IPS-15b (cell line): ENCODE measurements at regions not wholly inside any gene's neighbourhood (a gene's known extent, or its start where the extent isn't known, plus 50 kb on each side); places are given as distances from the start of the nearest gene placed in this dataset.
"Not testable (repeated sequence)": the region's sequence is repeated elsewhere in the genome, so short reads cannot be mapped to it uniquely, and the experiment has no call there.

Source experiments
- H3K27me3 ChIP-seq: one replicate; pipeline ENCODE4 v1.6.1; 2013; ENCODE audit warnings: low read length; ENCODE audit not compliant: control insufficient read depth, insufficient read depth
- H3K36me3 ChIP-seq: one replicate; pipeline ENCODE4 v1.6.1; 2013; ENCODE audit warnings: low read length; ENCODE audit not compliant: control insufficient read depth, insufficient read depth
- H3K4me1 ChIP-seq: one replicate; pipeline ENCODE4 v1.6.1; 2013; ENCODE audit warnings: mild to moderate bottlenecking, low read length; ENCODE audit not compliant: control insufficient read depth, insufficient read depth
- H3K4me3 ChIP-seq: one replicate; pipeline ENCODE4 v1.5.1; 2013; ENCODE audit warnings: low read depth, low read length
- H3K9ac ChIP-seq: one replicate; pipeline ENCODE4 v1.6.1; 2013; ENCODE audit warnings: low read depth, mild to moderate bottlenecking, low read length
- H3K9me3 ChIP-seq: one replicate; pipeline ENCODE4 v1.6.1; 2013; ENCODE audit warnings: mild to moderate bottlenecking, low read length; ENCODE audit not compliant: control insufficient read depth, insufficient read depth

- H3K9ac ChIP-seq, H3K9me3 ChIP-seq, H3K4me1 ChIP-seq, H3K27me3 ChIP-seq, H3K36me3 ChIP-seq, H3K4me3 ChIP-seq: not testable (repeated sequence)
These were observed 199.7 kb upstream of the MOCS1 start for GRCh38 chr6:40133981-40134380.

- no peaks in the 10 kb centered on the region for H3K36me3 ChIP-seq
- no peaks in the 10 kb centered on the region for H3K9me3 ChIP-seq
- H3K4me3 ChIP-seq: no peak overlapping the region
- H3K27me3 ChIP-seq: no peaks in the 10 kb centered on the region
- H3K4me1 ChIP-seq: no peaks in the 10 kb centered on the region
- H3K9ac ChIP-seq: no peak overlapping the region
These were observed 197.4 kb upstream of the MOCS1 start for GRCh38 chr6:40131675-40132074.

- Histone ChIP-seq H3K9me3 (no peaks in the 10 kb centered on the region), H3K4me3 (no peak overlapping the region), H3K27me3 (no peaks in the 10 kb centered on the region), H3K36me3 (no peaks in the 10 kb centered on the region), H3K9ac (no peak overlapping the region), H3K4me1 (no peaks in the 10 kb centered on the region)
These were observed 193.9 kb upstream of the MOCS1 start for GRCh38 chr6:40128127-40128526.

- Histone ChIP-seq H3K4me1 (no peaks in the 10 kb centered on the region), H3K9me3 (no peaks in the 10 kb centered on the region), H3K27me3 (no peaks in the 10 kb centered on the region), H3K4me3 (no peak overlapping the region), H3K36me3 (no peaks in the 10 kb centered on the region), H3K9ac (no peak overlapping the region)
These were observed 191.6 kb upstream of the MOCS1 start for GRCh38 chr6:40125680-40126394.

- Histone ChIP-seq H3K9ac (no peak overlapping the region), H3K4me1 (no peaks in the 10 kb centered on the region), H3K4me3 (no peak overlapping the region), H3K36me3 (no peaks in the 10 kb centered on the region), H3K27me3 (no peaks in the 10 kb centered on the region), H3K9me3 (no peaks in the 10 kb centered on the region)
These were observed 190.7 kb upstream of the MOCS1 start for GRCh38 chr6:40124924-40125323.

GRCh38 chr6:40116832-40117231 lies 182.6 kb upstream of the MOCS1 start:
- peaks cover 3% of the 10 kb centered on the region for H3K27me3 ChIP-seq
- no peak overlapping the region for H3K4me3 ChIP-seq
- H3K4me1 ChIP-seq: no peaks in the 10 kb centered on the region
- no peak overlapping the region for H3K9ac ChIP-seq
- no peaks in the 10 kb centered on the region for H3K9me3 ChIP-seq
- no peaks in the 10 kb centered on the region for H3K36me3 ChIP-seq

GRCh38 chr6:40112350-40112749 lies 178.1 kb upstream of the MOCS1 start:
- Histone ChIP-seq H3K4me3 (no peak overlapping the region), H3K4me1 (no peaks in the 10 kb centered on the region), H3K9ac (no peak overlapping the region), H3K27me3 (peaks cover 3% of the 10 kb centered on the region), H3K9me3 (peaks cover 4% of the 10 kb centered on the region), H3K36me3 (no peaks in the 10 kb centered on the region)

GRCh38 chr6:40108736-40109135 lies 174.5 kb upstream of the MOCS1 start:
- no peak overlapping the region for H3K9ac ChIP-seq
- peaks cover 4% of the 10 kb centered on the region for H3K9me3 ChIP-seq
- peaks cover 3% of the 10 kb centered on the region for H3K27me3 ChIP-seq

GRCh38 chr6:40106840-40107239 lies 172.6 kb upstream of the MOCS1 start:
- H3K9me3 ChIP-seq: peaks cover 4% of the 10 kb centered on the region

More at GRCh38 chr6:40108736-40109135, 174.5 kb upstream of the MOCS1 start:
- Histone ChIP-seq H3K4me3 (no peak overlapping the region), H3K4me1 (no peaks in the 10 kb centered on the region), H3K36me3 (no peaks in the 10 kb centered on the region)

GRCh38 chr6:40098774-40099173 lies 164.5 kb upstream of the MOCS1 start:
- Histone ChIP-seq H3K9ac (no peak overlapping the region), H3K27me3 (peaks cover 3% of the 10 kb centered on the region), H3K4me3 (no peak overlapping the region), H3K9me3 (no peaks in the 10 kb centered on the region), H3K4me1 (no peaks in the 10 kb centered on the region), H3K36me3 (no peaks in the 10 kb centered on the region)

More at GRCh38 chr6:40106840-40107239, 172.6 kb upstream of the MOCS1 start:
- Histone ChIP-seq H3K36me3 (no peaks in the 10 kb centered on the region), H3K4me3 (no peak overlapping the region), H3K27me3 (no peaks in the 10 kb centered on the region), H3K9ac (no peak overlapping the region), H3K4me1 (no peaks in the 10 kb centered on the region)

GRCh38 chr6:40097590-40097989 lies 163.3 kb upstream of the MOCS1 start:
- Histone ChIP-seq H3K9ac (no peak overlapping the region), H3K36me3 (no peaks in the 10 kb centered on the region), H3K4me1 (no peaks in the 10 kb centered on the region), H3K9me3 (no peaks in the 10 kb centered on the region), H3K27me3 (peaks cover 3% of the 10 kb centered on the region), H3K4me3 (no peak overlapping the region)

- no peaks in the 10 kb centered on the region for H3K27me3 ChIP-seq
- H3K9me3 ChIP-seq: no peaks in the 10 kb centered on the region
- H3K36me3 ChIP-seq: no peaks in the 10 kb centered on the region
- no peak overlapping the region for H3K4me3 ChIP-seq
- H3K9ac ChIP-seq: no peak overlapping the region
- no peaks in the 10 kb centered on the region for H3K4me1 ChIP-seq
These were observed 149.1 kb upstream of the MOCS1 start for GRCh38 chr6:40083141-40083920.
